Suprapubic skin (tissue), 4 donors: ENCODE measurements at regions not wholly inside any gene's neighbourhood (a gene's known extent, or its start where the extent isn't known, plus 50 kb on each side); places are given as distances from the start of the nearest gene placed in this dataset.

ENCODE experiments used
- CTCF ChIP-seq, 2 donors: fragments of 200-600 bp in 1 of 2; fragments of 450-650 bp in 1 of 2; sonication (generic) in 1 of 2; IDR thresholded peaks; one replicate each; pipeline ENCODE4 v1.5.1; 2016 to 2019; ENCODE audit warnings: antibody characterized with exemption in 2 of 2, mild to moderate bottlenecking in 1 of 2, moderate library complexity in 1 of 2
- POLR2A ChIP-seq, 2 donors: fragments of 450-650 bp; IDR thresholded peaks; one replicate each; pipeline ENCODE4 v1.6.1; 2017; ENCODE audit warnings: antibody characterized with exemption in 2 of 2, mild to moderate bottlenecking in 2 of 2, moderate library complexity in 2 of 2
- POLR2AphosphoS5 ChIP-seq, 3 donors: sonication (generic); formaldehyde crosslinking; IDR thresholded peaks; one replicate each; pipeline ENCODE4 v1.6.1; 2017; ENCODE audit warnings: antibody characterized with exemption in 3 of 3

DNA sequence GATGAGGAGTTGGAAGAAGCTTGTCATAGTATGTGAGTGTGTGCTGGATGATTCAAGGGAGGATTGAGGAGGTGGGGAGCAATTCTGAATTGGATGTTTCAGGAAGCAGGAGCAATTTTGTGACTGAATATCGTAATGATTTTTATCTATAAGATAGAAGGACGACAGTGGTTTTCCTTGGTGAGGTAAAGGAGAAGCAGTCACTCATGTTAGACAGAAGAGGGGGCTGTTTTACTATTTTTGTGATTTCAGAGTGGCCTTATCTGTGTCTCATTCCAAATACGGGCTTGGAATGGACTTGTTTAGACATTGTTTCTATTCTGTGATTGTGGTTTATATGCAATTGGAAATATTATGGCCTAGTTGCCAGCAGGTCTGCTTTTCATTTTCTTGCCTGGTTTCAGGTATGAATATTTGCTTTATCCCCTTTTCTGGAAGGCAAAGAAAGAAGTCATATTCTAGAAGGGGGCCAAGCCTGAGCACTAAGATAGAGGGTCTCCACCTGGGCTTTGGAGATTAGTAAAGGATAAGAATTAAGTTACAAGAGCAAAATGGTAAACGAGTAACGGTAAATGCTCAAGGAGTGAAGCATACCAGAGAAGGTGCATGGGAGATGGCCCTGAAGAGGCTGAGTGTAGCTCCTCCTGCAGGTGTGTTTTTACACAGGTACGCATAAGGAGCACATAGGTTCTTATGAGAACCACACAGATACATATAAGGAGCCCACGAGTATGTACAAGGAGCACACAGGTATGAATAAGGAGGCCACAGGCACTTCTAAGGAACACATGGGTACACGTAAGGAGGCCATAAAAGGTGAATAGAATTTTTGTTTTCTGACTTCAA lies 124.6 kb upstream of the KCNAB1 start:
- peak in 1 of 2 donors; percentile 22 for TF ChIP-seq CTCF (IDR thresholded peaks at IDR 0.05)
- no peak for TF ChIP-seq POLR2AphosphoS5 (IDR thresholded peaks at IDR 0.05)
- no peak for TF ChIP-seq POLR2A (IDR thresholded peaks at IDR 0.05)
